MM.1S (cell line): ENCODE measurements at regions not wholly inside any gene's neighbourhood (a gene's known extent, or its start where the extent isn't known, plus 50 kb on each side); places are given as distances from the start of the nearest gene placed in this dataset.

ENCODE experiments used
- DNase-seq: peaks from one replicate; pipeline ENCODE4 v3.0.0-alpha.2; 2015
- H2AFZ ChIP-seq: fragments of 300-600 bp; sonication (generic); 2 replicates; pipeline ENCODE4 v1.6.0; 2016; ENCODE audit warnings: antibody characterized with exemption, low read length
- H3F3A ChIP-seq: fragments of 300-600 bp; sonication (generic); 2 replicates; pipeline ENCODE4 v1.6.1; 2016; ENCODE audit warnings: mild to moderate bottlenecking, antibody characterized with exemption, low read length, moderate library complexity, mixed read lengths; ENCODE audit not compliant: insufficient read depth
- H3K27ac ChIP-seq: fragments of 300-600 bp; sonication (generic); 2 replicates; pipeline ENCODE4 v1.5.1; 2016; ENCODE audit warnings: mild to moderate bottlenecking, low read length
- H3K27me3 ChIP-seq: fragments of 300-600 bp; sonication (generic); replicated peaks from 2 replicates; pipeline ENCODE4 v1.6.0; 2016; ENCODE audit warnings: low read length; ENCODE audit not compliant: insufficient read depth
- H3K36me3 ChIP-seq: fragments of 300-600 bp; sonication (generic); replicated peaks from 2 replicates; pipeline ENCODE4 v1.6.1; 2016; ENCODE audit warnings: mild to moderate bottlenecking, low read length, mixed read lengths; ENCODE audit not compliant: insufficient read depth
- H3K4me1 ChIP-seq: fragments of 300-600 bp; sonication (generic); 2 replicates; pipeline ENCODE4 v1.6.1; 2016; ENCODE audit warnings: low read length, mixed read lengths
- H3K4me2 ChIP-seq: fragments of 300-600 bp; sonication (generic); 2 replicates; pipeline ENCODE4 v1.6.0; 2016; ENCODE audit warnings: low read depth, low read length
- H3K4me3 ChIP-seq: fragments of 300-600 bp; sonication (generic); 2 replicates; pipeline ENCODE4 v1.5.1; 2016; ENCODE audit warnings: low read length, mixed read lengths
- H3K79me2 ChIP-seq: fragments of 300-600 bp; sonication (generic); 2 replicates; pipeline ENCODE4 v1.6.1; 2016; ENCODE audit warnings: mixed run types, low read length, mixed read lengths
- H3K9ac ChIP-seq: fragments of 300-600 bp; sonication (generic); 2 replicates; pipeline ENCODE4 v1.6.1; 2016; ENCODE audit warnings: low read length, mixed read lengths
- H3K9me2 ChIP-seq: fragments of 300-600 bp; sonication (generic); replicated peaks from 2 replicates; pipeline ENCODE4 v1.6.1; 2016; ENCODE audit warnings: mild to moderate bottlenecking, low read length, mixed read lengths; ENCODE audit not compliant: insufficient read depth
- H3K9me3 ChIP-seq: fragments of 300-600 bp; sonication (generic); replicated peaks from 2 replicates; pipeline ENCODE4 v1.6.1; 2016; ENCODE audit warnings: mild to moderate bottlenecking, low read length, mixed read lengths; ENCODE audit not compliant: insufficient read depth
- H4K20me1 ChIP-seq: fragments of 300-600 bp; sonication (generic); 2 replicates; pipeline ENCODE4 v1.6.1; 2016; ENCODE audit warnings: mild to moderate bottlenecking, low read length, moderate library complexity, mixed read lengths; ENCODE audit not compliant: insufficient read depth
- CTCF ChIP-seq: fragments of 300-600 bp; sonication (generic); IDR thresholded peaks from 2 replicates; pipeline ENCODE4 v1.5.1; 2016; ENCODE audit warnings: antibody characterized with exemption, low read length, mixed read lengths
- EZH2 ChIP-seq: fragments of 300-600 bp; sonication (generic); optimal IDR thresholded peaks from 2 replicates; pipeline ENCODE3; 2017; ENCODE audit warnings: low read depth, mild to moderate bottlenecking, antibody characterized with exemption, low read length, mixed read lengths
- EZH2phosphoT487 ChIP-seq: fragments of 300-600 bp; sonication (generic); IDR thresholded peaks from 2 replicates; pipeline ENCODE4 v1.6.1; 2018; ENCODE audit warnings: antibody characterized with exemption, low read length

GRCh38 chr17:70872103-70872502 lies 702.8 kb downstream of the KCNJ2 start:
- TF ChIP-seq CTCF (no peak), EZH2phosphoT487 (no peak), EZH2 (no peak)
- Histone ChIP-seq H3K79me2 (no peaks in the 10 kb centered on the region), H3K9ac (no peak overlapping the region), H3K36me3 (no peaks in the 10 kb centered on the region), H3K9me2 (no peaks in the 10 kb centered on the region), H3F3A (no peaks in the 10 kb centered on the region), H3K9me3 (no peaks in the 10 kb centered on the region), H3K27ac (no peak overlapping the region), H3K4me2 (no peak overlapping the region), H3K27me3 (no peaks in the 10 kb centered on the region), H2AFZ (no peak overlapping the region), H3K4me3 (no peak overlapping the region), H4K20me1 (no peaks in the 10 kb centered on the region), H3K4me1 (no peaks in the 10 kb centered on the region)
- DNase-seq: no peak

- Histone ChIP-seq H3K4me2 (no peak overlapping the region), H3K9ac (no peak overlapping the region), H3K9me3 (no peaks in the 10 kb centered on the region), H4K20me1 (no peaks in the 10 kb centered on the region), H3K4me3 (no peak overlapping the region), H3K27me3 (no peaks in the 10 kb centered on the region), H2AFZ (no peak overlapping the region), H3K79me2 (no peaks in the 10 kb centered on the region), H3K4me1 (no peaks in the 10 kb centered on the region), H3F3A (no peaks in the 10 kb centered on the region), H3K27ac (no peak overlapping the region), H3K36me3 (no peaks in the 10 kb centered on the region), H3K9me2 (no peaks in the 10 kb centered on the region)
- no peak for DNase-seq
- TF ChIP-seq CTCF (no peak), EZH2 (no peak), EZH2phosphoT487 (no peak)
These were observed 706.5 kb downstream of the KCNJ2 start for GRCh38 chr17:70875729-70876310.

GRCh38 chr17:70878879-70879278 lies 709.5 kb downstream of the KCNJ2 start:
- Histone ChIP-seq H3K36me3 (no peaks in the 10 kb centered on the region), H3K79me2 (no peaks in the 10 kb centered on the region), H3F3A (no peaks in the 10 kb centered on the region), H3K4me2 (no peak overlapping the region), H3K9me3 (no peaks in the 10 kb centered on the region), H3K9me2 (no peaks in the 10 kb centered on the region), H2AFZ (no peak overlapping the region), H3K4me1 (no peaks in the 10 kb centered on the region), H3K4me3 (no peak overlapping the region), H3K27me3 (no peaks in the 10 kb centered on the region), H3K9ac (no peak overlapping the region), H4K20me1 (no peaks in the 10 kb centered on the region), H3K27ac (no peak overlapping the region)
- TF ChIP-seq EZH2 (no peak), CTCF (no peak), EZH2phosphoT487 (no peak)
- DNase-seq: no peak
